ENCODE measurements at regions not wholly inside any gene's neighbourhood (a gene's known extent, or its start where the extent isn't known, plus 50 kb on each side); places are given as distances from the start of the nearest gene placed in this dataset.
A peak's percentile ranks its signal among the peaks of the same experiment; 100 is the strongest.

DNA sequence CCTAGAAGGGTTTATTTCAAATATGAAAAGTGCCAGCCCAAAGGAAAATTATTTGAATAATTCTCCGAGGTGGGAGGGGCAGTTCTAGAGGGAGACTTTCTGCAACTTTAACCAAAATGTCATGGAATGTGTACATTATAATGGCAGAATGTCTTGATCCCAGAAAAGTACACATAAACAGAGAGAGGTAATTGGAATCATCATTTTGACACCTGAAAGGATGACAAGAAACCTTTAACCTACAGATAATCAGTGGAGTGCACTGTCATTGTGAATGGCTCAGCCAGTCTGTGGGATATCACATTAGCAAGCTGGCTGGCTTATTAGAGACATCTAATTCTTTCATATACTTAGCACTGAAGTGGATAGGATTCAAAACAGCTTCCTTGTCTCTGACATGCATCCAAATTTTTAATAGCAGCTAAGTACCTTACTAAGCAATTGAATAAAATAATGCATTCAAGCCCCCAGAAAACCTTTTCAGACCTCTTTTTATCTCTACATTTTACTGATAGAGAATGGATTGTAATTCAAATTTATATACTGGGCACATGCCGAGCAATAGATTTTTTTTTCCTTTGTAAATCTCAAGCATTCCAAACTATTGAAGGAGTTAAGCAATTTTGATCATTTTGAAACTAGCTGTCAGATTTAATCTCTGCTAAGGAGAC is 468.6 kb downstream of the COG6 start:
- no peak for DNase-seq

- no peak for DNase-seq
Measured at GRCh38 chr13:40124633-40125015, 469.2 kb downstream of the COG6 start.

DNA sequence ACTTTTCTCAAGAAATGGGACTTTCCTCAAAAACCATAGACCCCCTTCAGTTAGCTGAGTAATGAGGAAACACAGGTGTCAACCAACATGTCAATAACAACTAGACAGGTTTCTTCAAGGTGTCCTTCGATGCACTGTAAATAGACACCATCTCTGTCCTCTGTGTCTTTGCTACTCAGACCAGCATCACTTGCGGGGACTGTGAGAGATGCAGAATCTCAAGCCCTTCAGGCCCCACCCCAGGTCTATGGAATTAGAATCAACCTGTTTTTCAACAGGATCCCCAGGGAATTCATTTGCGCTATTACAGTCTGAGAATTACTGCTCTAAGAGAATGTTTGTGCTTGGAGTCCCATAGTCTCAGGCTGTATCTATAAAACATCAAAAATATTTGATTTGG is 469.9 kb downstream of the COG6 start:
- no peak for DNase-seq

DNA sequence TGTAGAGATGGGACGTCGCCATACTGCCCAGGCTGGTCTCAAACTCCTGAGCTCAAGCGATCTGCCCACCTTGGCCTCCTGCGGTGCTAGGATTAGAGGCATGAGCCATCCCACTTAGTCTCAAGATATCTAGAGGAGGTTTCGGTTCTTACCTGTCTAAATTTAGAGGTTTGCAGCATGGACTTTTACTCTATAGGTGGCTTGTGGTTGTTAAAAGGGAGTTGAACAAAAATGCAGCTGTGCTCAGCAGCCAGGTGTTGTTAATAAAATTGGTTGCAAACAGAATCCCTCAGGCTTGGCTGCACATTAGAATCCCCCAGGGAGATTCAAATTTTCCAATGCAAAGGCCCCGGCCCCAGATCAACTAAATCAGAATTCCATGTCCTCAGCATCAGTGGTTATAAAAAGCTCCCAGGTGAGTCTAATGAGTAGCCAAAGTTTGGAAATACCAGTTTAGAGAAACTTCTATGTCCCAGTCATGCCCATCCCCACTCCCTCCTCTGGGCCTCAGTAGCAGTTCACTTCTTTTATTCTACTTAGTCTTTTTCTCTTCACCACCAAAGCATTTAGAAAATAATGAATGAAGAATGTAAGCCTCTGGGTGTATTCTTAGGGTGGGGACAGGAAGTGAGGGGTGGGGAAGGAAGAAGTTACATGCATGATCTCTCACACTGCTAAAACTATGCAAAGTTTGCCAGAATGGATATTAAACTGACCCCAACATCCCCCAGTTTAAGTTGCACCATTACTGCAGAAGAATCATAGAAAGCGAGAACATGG is 471.0 kb downstream of the COG6 start:
- no peak for DNase-seq

- no peak for DNase-seq
Measured at GRCh38 chr13:40127476-40127875, 472.0 kb downstream of the COG6 start.

- no peak for DNase-seq
Measured at GRCh38 chr13:40127925-40128324, 472.5 kb downstream of the COG6 start.

DNA sequence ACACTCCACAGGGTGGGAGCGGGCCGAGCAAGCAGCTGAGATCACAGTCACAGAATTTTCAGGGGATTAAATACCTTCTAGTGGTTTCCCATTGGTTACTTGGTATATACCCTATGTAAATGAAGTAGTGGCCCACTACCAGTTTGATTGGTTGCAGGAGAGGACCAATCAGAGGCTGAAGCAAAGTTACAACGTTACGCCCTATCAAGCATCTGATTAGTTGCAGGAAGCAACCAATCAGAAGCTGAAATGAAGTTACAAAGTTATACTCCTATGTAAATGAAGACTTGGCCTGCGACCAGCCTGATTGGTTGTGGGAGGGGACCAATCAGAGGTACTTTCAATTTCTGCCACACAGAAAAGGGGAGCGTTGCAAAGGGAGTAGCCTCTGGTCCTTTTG is 474.0 kb downstream of the COG6 start:
- no peak for DNase-seq

- DNase-seq: peak; percentile 29 to 39
Measured at GRCh38 chr13:40130871-40131636, 475.6 kb downstream of the COG6 start.

- peak; percentile 29 to 34 for DNase-seq
Measured at GRCh38 chr13:40132249-40132648, 476.8 kb downstream of the COG6 start.

GRCh38 chr13:40136896-40137295 is 481.4 kb downstream of the COG6 start:
- no peak for DNase-seq

DNA sequence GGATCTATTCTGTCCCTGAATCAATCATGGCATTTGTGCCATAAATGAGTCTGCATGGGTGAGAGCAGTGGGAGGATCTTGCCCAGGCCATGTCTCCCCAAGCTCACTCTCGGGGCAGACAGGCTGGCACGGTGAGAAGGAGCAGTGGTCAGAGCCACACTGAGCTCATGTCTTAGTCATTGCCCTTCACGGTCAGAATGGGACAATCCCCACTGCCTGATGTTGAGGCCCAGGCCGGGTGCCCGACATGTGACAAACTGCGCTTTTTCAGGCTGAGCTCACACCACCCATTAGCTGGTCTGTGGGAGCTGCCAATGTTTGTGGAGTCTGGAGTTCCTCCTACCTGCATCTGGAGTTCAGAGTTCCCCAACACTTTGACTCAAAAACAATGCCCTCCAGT is 481.9 kb downstream of the COG6 start:
- no peak for DNase-seq

- no peak for DNase-seq
Measured at GRCh38 chr13:40139896-40140520, 484.5 kb downstream of the COG6 start.

- no peak for DNase-seq
Measured at GRCh38 chr13:40141859-40142555, 486.5 kb downstream of the COG6 start.

- no peak for DNase-seq
Measured at GRCh38 chr13:40143106-40143505, 487.6 kb downstream of the COG6 start.

DNA sequence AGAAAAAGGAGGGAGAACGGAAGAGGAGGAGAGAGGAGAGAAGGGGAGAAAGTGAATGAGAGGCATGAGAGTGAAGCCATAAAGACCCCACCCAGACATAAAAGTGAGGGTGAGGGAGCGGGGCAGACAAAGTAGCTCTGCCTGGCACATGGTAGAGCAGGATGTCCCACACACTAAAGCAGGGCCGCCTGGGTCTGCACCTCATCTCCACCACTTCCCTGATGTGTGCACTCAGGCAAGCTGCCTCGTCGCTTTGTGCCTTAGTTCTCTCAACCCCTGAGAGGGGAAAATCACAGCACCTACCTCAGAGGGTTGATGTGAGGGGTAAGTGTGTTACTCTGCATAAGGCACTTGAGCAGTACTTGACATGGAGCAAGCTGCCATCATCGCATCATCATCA is 488.1 kb downstream of the COG6 start:
- no peak for DNase-seq

GRCh38 chr13:40145139-40145538 is 489.7 kb downstream of the COG6 start:
- DNase-seq: peak; percentile 26 to 39

GRCh38 chr13:40146063-40146462 is 490.6 kb downstream of the COG6 start:
- DNase-seq: no peak

DNA sequence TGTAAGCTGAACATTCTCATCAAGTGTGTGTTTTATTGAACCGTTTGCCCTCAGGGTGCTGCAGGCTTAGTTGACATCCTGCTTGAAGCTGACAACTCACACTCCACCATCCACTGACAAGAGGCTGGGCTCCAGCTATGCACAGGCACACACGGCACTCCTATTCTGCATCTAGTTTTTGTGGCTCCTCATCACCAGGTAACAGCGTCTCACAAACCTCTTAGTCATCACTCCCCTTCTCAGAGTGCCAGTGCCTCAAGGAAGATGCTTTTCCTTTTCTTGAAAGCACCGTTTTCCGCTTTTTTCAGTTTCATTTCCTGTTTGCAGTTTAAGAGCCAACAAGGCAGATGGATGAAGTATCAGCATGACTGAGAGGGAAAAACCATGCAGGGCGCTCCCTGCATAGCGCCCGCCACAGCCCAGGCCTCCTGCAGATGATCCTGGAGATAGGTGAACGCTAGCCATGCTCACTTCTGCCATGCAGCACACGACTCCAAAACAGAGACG is 491.2 kb downstream of the COG6 start:
- peak; percentile 19 to 36 for DNase-seq

GRCh38 chr13:40148101-40148500 is 492.6 kb downstream of the COG6 start:
- peak; percentile 57 for DNase-seq

DNA sequence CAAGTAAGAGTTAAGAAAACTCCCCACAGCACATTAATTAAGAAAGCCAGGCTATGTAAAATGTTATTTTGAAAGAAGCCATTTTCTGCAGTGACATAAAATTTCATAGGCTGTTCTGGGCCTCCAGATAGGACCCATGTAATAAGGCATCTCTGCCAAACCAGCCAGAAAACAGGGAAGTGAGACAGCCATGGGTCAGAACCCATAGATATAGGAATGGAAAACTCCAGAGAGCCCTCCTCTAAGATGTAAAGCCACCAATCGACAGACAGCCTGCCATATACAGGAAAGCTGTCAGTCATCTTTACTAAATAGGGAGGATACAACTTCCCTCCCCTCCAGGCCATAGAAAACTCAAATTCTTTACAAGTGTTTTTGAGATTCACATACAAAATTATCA is 493.3 kb downstream of the COG6 start:
- DNase-seq: no peak

DNA sequence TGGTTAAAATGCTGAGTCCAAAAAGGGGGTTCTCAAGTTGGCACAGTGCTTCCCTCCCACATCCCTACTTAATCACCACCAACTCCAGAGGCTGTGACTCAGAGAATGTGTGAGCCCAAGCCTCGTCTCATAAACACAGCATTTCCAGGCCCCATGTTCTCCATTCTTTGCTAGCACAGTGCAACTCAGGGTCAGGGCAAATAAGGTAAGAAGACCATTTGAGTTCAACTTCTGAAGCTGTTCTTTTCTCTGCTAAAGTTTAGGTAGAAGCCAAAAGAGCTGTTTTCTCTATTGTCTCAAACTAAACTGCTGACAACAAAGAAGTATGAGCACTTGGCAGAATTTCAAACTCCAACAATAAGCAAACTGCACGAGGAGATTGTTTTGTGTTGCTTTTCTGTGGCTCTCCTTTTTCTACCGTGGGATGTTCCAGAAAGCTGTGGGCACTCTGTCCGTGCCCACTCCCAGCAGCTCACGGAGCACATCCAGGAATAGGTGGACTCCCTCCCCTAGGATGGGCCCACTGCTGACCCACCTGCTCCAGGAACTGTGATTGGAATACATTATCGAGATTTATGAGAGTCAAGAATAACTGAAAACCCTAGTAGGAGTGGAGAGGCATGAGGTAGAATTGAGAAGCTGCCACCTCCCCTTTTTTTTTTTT is 494.3 kb downstream of the COG6 start:
- peak in 1 of 2 donors; percentile 25 for DNase-seq

DNA sequence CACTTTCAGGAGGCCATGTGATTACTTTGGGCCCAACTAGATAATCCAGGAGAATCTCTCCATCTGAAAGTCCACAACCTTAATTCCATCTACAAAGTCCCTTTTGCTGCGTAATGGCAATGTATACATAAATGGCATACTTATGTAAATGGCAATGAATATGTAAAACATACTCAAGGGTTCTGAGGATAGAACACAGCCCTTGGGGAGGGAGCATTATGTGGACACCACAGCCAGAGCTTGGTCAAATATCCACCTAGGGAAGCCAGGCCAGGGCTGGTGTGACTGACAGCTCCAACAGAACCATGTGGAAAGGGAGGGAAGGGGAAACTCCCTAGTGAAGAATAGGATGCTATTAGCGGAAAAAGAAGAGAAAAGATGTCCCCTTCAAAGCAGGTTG is 496.2 kb downstream of the COG6 start:
- no peak for DNase-seq
